ENCODE measurements at regions not wholly inside any gene's neighbourhood (a gene's known extent, or its start where the extent isn't known, plus 50 kb on each side); places are given as distances from the start of the nearest gene placed in this dataset.

- Histone ChIP-seq H3K36me3 (replicated peaks) (no peaks in the 10 kb centered on the region), H3K4me3 (ENCODE audit: low read depth, low read length) (no peak overlapping the region), H3K27me3 (replicated peaks) (no peaks in the 10 kb centered on the region), H3K27ac (no peak overlapping the region)
- DNase-seq = no peak
- TF ChIP-seq CTCF (IDR thresholded peaks at IDR 0.05; ENCODE audit: low read depth, low read length, missing control alignments) = no peak
- in situ Hi-C loops (cut with HindIII; ENCODE audit: low pct_ligation_motif_present, low sequenced_read_pairs) = no loop called here
Measured at GRCh38 chr15:39501366-39502081, 79.4 kb upstream of the THBS1 start.

- Histone ChIP-seq H3K4me3 (ENCODE audit: low read depth, low read length) (no peak overlapping the region), H3K27me3 (replicated peaks) (no peaks in the 10 kb centered on the region), H3K36me3 (replicated peaks) (no peaks in the 10 kb centered on the region), H3K27ac (no peak overlapping the region)
- in situ Hi-C loops (cut with HindIII; ENCODE audit: low pct_ligation_motif_present, low sequenced_read_pairs) = no loop called here
- no peak for DNase-seq
- TF ChIP-seq CTCF (IDR thresholded peaks at IDR 0.05; ENCODE audit: low read depth, low read length, missing control alignments) = no peak
Measured at GRCh38 chr15:39502082-39502447, 78.8 kb upstream of the THBS1 start.

GRCh38 chr15:39502611-39503195 is 78.2 kb upstream of the THBS1 start:
- in situ Hi-C loops (cut with HindIII; ENCODE audit: low pct_ligation_motif_present, low sequenced_read_pairs) = no loop called here
- Histone ChIP-seq H3K36me3 (replicated peaks) (no peaks in the 10 kb centered on the region), H3K27ac (peak overlapping the region; percentile 4), H3K4me3 (ENCODE audit: low read depth, low read length) (no peak overlapping the region), H3K27me3 (replicated peaks) (no peaks in the 10 kb centered on the region)
- no peak for TF ChIP-seq CTCF (IDR thresholded peaks at IDR 0.05; ENCODE audit: low read depth, low read length, missing control alignments)
- no peak for DNase-seq

- no peaks in the 10 kb centered on the region for H3K27me3 ChIP-seq (replicated peaks)
- no peak overlapping the region for H3K4me3 ChIP-seq (ENCODE audit: low read depth, low read length)
- DNase-seq = no peak
- TF ChIP-seq CTCF (IDR thresholded peaks at IDR 0.05; ENCODE audit: low read depth, low read length, missing control alignments) = no peak
- in situ Hi-C loops (cut with HindIII; ENCODE audit: low pct_ligation_motif_present, low sequenced_read_pairs) = no loop called here
- H3K36me3 ChIP-seq (replicated peaks) = no peaks in the 10 kb centered on the region
- H3K27ac ChIP-seq = no peak overlapping the region
Measured at GRCh38 chr15:39503526-39503925, 77.4 kb upstream of the THBS1 start.

GRCh38 chr15:39504808-39505207 is 76.1 kb upstream of the THBS1 start:
- H3K4me3 ChIP-seq (ENCODE audit: low read depth, low read length) = no peak overlapping the region
- peak overlapping the region; percentile 77 for H3K27ac ChIP-seq
- H3K27me3 ChIP-seq (replicated peaks) = no peaks in the 10 kb centered on the region
- DNase-seq = peak; percentile 81
- in situ Hi-C loops (cut with HindIII; ENCODE audit: low pct_ligation_motif_present, low sequenced_read_pairs) = no loop called here
- H3K36me3 ChIP-seq (replicated peaks) = no peaks in the 10 kb centered on the region
- no peak for TF ChIP-seq CTCF (IDR thresholded peaks at IDR 0.05; ENCODE audit: low read depth, low read length, missing control alignments)

- no peak for DNase-seq
- H3K27me3 ChIP-seq (replicated peaks) = no peaks in the 10 kb centered on the region
- peak overlapping the region; percentile 77 for H3K27ac ChIP-seq
- in situ Hi-C loops (cut with HindIII; ENCODE audit: low pct_ligation_motif_present, low sequenced_read_pairs) = no loop called here
- no peaks in the 10 kb centered on the region for H3K36me3 ChIP-seq (replicated peaks)
- no peak for TF ChIP-seq CTCF (IDR thresholded peaks at IDR 0.05; ENCODE audit: low read depth, low read length, missing control alignments)
- H3K4me3 ChIP-seq (ENCODE audit: low read depth, low read length) = no peak overlapping the region
Measured at GRCh38 chr15:39506146-39506545, 74.7 kb upstream of the THBS1 start.

Data from brain microvascular endothelial cell (primary cell).